HCT116 (cell line): ENCODE measurements at regions not wholly inside any gene's neighbourhood (a gene's known extent, or its start where the extent isn't known, plus 50 kb on each side); places are given as distances from the start of the nearest gene placed in this dataset.

Source experiments
- ATAC-seq: fragments of 200-7000 bp; cut with Tn5 transposase; 2 replicates; pipeline ENCODE4 v1.9.1; 2020; ENCODE audit warnings: mild to moderate bottlenecking, moderate library complexity
- BruUV-seq: library from RNA; stranded (reverse); fragments of 400-500 nt; replicated peaks from 2 replicates; lab custom pipeline; 2021; lab: Mats Ljungman, UMichigan
- CTCF ChIA-PET: fragments of 300-600 bp; sonication (Branson Sonifier 250); formaldehyde crosslinking; loops from one replicate; lab custom pipeline; 2021; ENCODE audit warnings: antibody characterized with exemption; lab: Charles Lee
- POLR2A ChIA-PET: fragments of 300-600, 350-600 bp; sonication (Branson Sonifier 250); formaldehyde crosslinking; loops from one replicate; lab custom pipeline; 2021; ENCODE audit warnings: antibody characterized with exemption; lab: Charles Lee
- RAD21 ChIA-PET, 2 experiments: fragments of 300-600 bp; sonication (Branson Sonifier 250); formaldehyde crosslinking; loops; one replicate each; lab custom pipeline; 2023; ENCODE audit warnings: low total read pairs in 2 of 2; ENCODE audit not compliant: uncharacterized antibody in 2 of 2, unreplicated experiment in 2 of 2, low non-redundant PET in 1 of 2; lab: Charles Lee
- DNase-seq: peaks from one replicate; pipeline ENCODE4 v3.0.0-alpha.2; 2010; ENCODE audit warnings: low read depth, low spot score
- H2AFZ ChIP-seq: fragments of 200-600 bp; shearing (Covaris generic), sonication (generic); 2 replicates; pipeline ENCODE4 v1.6.1; 2017; ENCODE audit warnings: low read depth, mixed run types, mixed read lengths, antibody characterized with exemption, low read length; ENCODE audit not compliant: poor library complexity, severe bottlenecking
- H3K27ac ChIP-seq: 2 replicates; pipeline ENCODE4 v1.5.1; 2012; ENCODE audit warnings: low read depth, low read length
- H3K27me3 ChIP-seq: fragments of 200-600 bp; sonication (generic); 2 replicates; pipeline ENCODE4 v1.6.1; 2016; ENCODE audit warnings: mixed run types, low read length, mixed read lengths; ENCODE audit not compliant: insufficient read depth
- H3K36me3 ChIP-seq, 2 experiments: fragments of 200-500 bp in 1 of 2; fragments of 200-600 bp in 1 of 2; sonication (Bioruptor generic) in 1 of 2; sonication (generic) in 1 of 2; 2 replicates each; pipeline versions ENCODE4 v1.5.1 to v1.6.1; 2014 to 2016; ENCODE audit warnings: low read length in 2 of 2, inconsistent platforms in 1 of 2, mixed read lengths in 1 of 2, mixed run types in 1 of 2; ENCODE audit not compliant: insufficient read depth in 2 of 2, control insufficient read depth in 1 of 2
- H3K4me1 ChIP-seq, 2 experiments: fragments of 200-600 bp in 1 of 2; sonication (generic) in 1 of 2; 2 replicates each; pipeline versions ENCODE4 v1.5.1 to v1.6.1; 2012 to 2017; ENCODE audit warnings: low read length in 2 of 2, inconsistent platforms in 1 of 2, mild to moderate bottlenecking in 1 of 2, mixed read lengths in 1 of 2, mixed run types in 1 of 2, moderate library complexity in 1 of 2; ENCODE audit not compliant: insufficient read depth in 2 of 2, control insufficient read depth in 1 of 2
- H3K4me2 ChIP-seq: fragments of 200-600 bp; sonication (generic); 2 replicates; pipeline ENCODE4 v1.6.1; 2017; ENCODE audit warnings: mixed run types, low read length, mixed read lengths
- H3K4me3 ChIP-seq, 2 experiments: fragments of 200-600 bp in 1 of 2; sonication (generic) in 1 of 2; replicated peaks in 1 of 2; 2 replicates each; pipeline ENCODE4 v1.5.1; 2011 to 2016; ENCODE audit warnings: low read length in 2 of 2, control low read depth in 1 of 2, low read depth in 1 of 2, mild to moderate bottlenecking in 1 of 2, mixed read lengths in 1 of 2, mixed run types in 1 of 2
- H3K79me2 ChIP-seq: fragments of 200-600 bp; sonication (generic); 2 replicates; pipeline ENCODE4 v1.6.1; 2017; ENCODE audit warnings: mild to moderate bottlenecking, mixed run types, low read length, moderate library complexity, mixed read lengths; ENCODE audit not compliant: insufficient read depth
- H3K9ac ChIP-seq: fragments of 200-600 bp; sonication (generic); 2 replicates; pipeline ENCODE4 v1.6.1; 2016; ENCODE audit warnings: low read length, mixed read lengths
- H3K9me2 ChIP-seq: fragments of 200-600 bp; sonication (generic), shearing (Covaris generic); 2 replicates; pipeline ENCODE4 v1.6.1; 2017; ENCODE audit warnings: mixed run types, mild to moderate bottlenecking, moderate library complexity; ENCODE audit not compliant: insufficient read depth
- H3K9me3 ChIP-seq, 2 experiments: fragments of 200-500 bp in 1 of 2; fragments of 200-600 bp in 1 of 2; sonication (Bioruptor generic) in 1 of 2; sonication (generic) in 1 of 2; 2 replicates each; pipeline ENCODE4 v1.6.1; 2014 to 2017; ENCODE audit warnings: low read length in 2 of 2, mixed read lengths in 2 of 2, inconsistent platforms in 1 of 2, low read depth in 1 of 2, mild to moderate bottlenecking in 1 of 2, mixed run types in 1 of 2, moderate library complexity in 1 of 2; ENCODE audit not compliant: control insufficient read depth in 1 of 2, insufficient read depth in 1 of 2
- H4K20me1 ChIP-seq: fragments of 200-600 bp; sonication (generic), shearing (Covaris generic); 2 replicates; pipeline ENCODE4 v1.6.1; 2017; ENCODE audit warnings: mixed run types, mild to moderate bottlenecking, moderate library complexity; ENCODE audit not compliant: insufficient read depth
- CBX3 ChIP-seq: IDR thresholded peaks from 2 replicates; pipeline ENCODE4 v1.6.1; 2012; ENCODE audit warnings: low read depth
- CTCF ChIP-seq, 3 experiments: fragments of 200-600 bp in 1 of 3; sonication (generic) in 1 of 3; IDR thresholded peaks in 2 of 3; conservative IDR thresholded peaks in 1 of 3; 2 replicates each; pipeline ENCODE4 v1.5.1; 2012 to 2017; ENCODE audit warnings: low read depth in 2 of 3, low read length in 2 of 3, antibody characterized with exemption in 1 of 3, borderline replicate concordance in 1 of 3, control low read depth in 1 of 3, mild to moderate bottlenecking in 1 of 3, mixed read lengths in 1 of 3, mixed run types in 1 of 3, moderate library complexity in 1 of 3; ENCODE audit not compliant: insufficient read depth in 1 of 3
- EGR1 ChIP-seq: IDR thresholded peaks from 2 replicates; pipeline ENCODE4 v1.6.1; 2012; ENCODE audit warnings: low read depth
- EZH2phosphoT487 ChIP-seq: fragments of 200-600 bp; IDR thresholded peaks from 2 replicates; pipeline ENCODE4 v1.6.1; 2018; ENCODE audit warnings: antibody characterized with exemption, borderline replicate concordance
- MAX ChIP-seq: IDR thresholded peaks from 2 replicates; pipeline ENCODE4 v1.6.1; 2012
- RAD21 ChIP-seq: IDR thresholded peaks from 2 replicates; pipeline ENCODE4 v1.6.1; 2012; ENCODE audit warnings: low read depth, mild to moderate bottlenecking
- intact Hi-C: fragments of 100-400 bp; cut with micrococcal nuclease; formaldehyde crosslinking; loops from 2 replicates; pipeline ENCODE4 v1.10.0; 2022

- Histone ChIP-seq H3K4me1 (0 out of 4 replicates have a peak, but pooled peaks cover 0 to 4% of the 10 kb centered on the region in 2 experiments), H3K9ac (no peak overlapping the region), H3K36me3 (no peaks in the 10 kb centered on the region), H3K4me3 (no peak overlapping the region), H3K79me2 (no peaks in the 10 kb centered on the region), H3K4me2 (peak overlapping the region; percentile 31), H3K27me3 (no peaks in the 10 kb centered on the region), H3K9me2 (no peaks in the 10 kb centered on the region), H3K27ac (no peak overlapping the region), H3K9me3 (no peaks in the 10 kb centered on the region), H2AFZ (peak overlapping the region; percentile 76), H4K20me1 (no peaks in the 10 kb centered on the region)
- ChIA-PET CTCF (interaction anchor here (0.6 to 1.5 kb wide), 38 partner anchors 9 to 1012 kb away, joined by 3 to 36 read pairs (median 4); partner anchors contain the start of gene AGA), RAD21 (interaction anchor here (0.6 to 1.9 kb wide), 7 partner anchors 10 to 670 kb away, joined by 3 to 19 read pairs (median 7); no protein-coding TSS in a partner anchor), POLR2A (no interaction called here)
- TF ChIP-seq EGR1 = no peak
- TF ChIP-seq CBX3 = 0 out of 2 replicates have a peak, but pooled peaks have one; percentile 53
- TF ChIP-seq RAD21 = peak; percentile 80
- TF ChIP-seq EZH2phosphoT487 = no peak
- no peak for TF ChIP-seq MAX
- peak; percentile 79 to 85 (median 82) for TF ChIP-seq CTCF (IDR thresholded peaks at IDR 0.05 in 2 of 3, conservative IDR thresholded peaks at IDR 0.05 in 1 of 3; ENCODE audit: borderline replicate concordance in 1 of 3, insufficient read depth in 1 of 3, low read depth in 2 of 3, low read length in 2 of 3)
- intact Hi-C loops = loop anchor here (1.0 to 2.0 kb wide), 2 partner anchors 256 to 670 kb away; no protein-coding TSS in a partner anchor
- DNase-seq (peak; percentile 59), ATAC-seq (peak; percentile 93)
- BruUV-seq = no TSS peak
Measured at GRCh38 chr4:177047070-177047850, 254.5 kb upstream of the VEGFC start.
